Frontal cortex (tissue), 3 donors: ENCODE measurements at regions not wholly inside any gene's neighbourhood (a gene's known extent, or its start where the extent isn't known, plus 50 kb on each side); places are given as distances from the start of the nearest gene placed in this dataset.

Experiments used
- DNase-seq, 2 donors: peaks; one replicate each; pipeline ENCODE4 v3.0.0; 2012; ENCODE audit warnings: low spot score in 2 of 2
- FAIRE-seq: peaks from 2 replicates; lab custom pipeline; 2012; peaks lifted over from hg19 to GRCh38; lab: Jason Lieb, UNC
- donor health status: control.
- donor health status: control.
- donor health status: control.

GRCh38 chr6:91433660-91434534 is 847.0 kb upstream of the MAP3K7 start:
- FAIRE-seq (no peak), DNase-seq (no peak)

- DNase-seq (no peak), FAIRE-seq (no peak)
Measured at GRCh38 chr6:91428953-91429560, 842.2 kb upstream of the MAP3K7 start.

- no peak for DNase-seq
- FAIRE-seq: no peak
Measured at GRCh38 chr6:91428296-91428695, 841.4 kb upstream of the MAP3K7 start.

- FAIRE-seq (no peak), DNase-seq (no peak)
Measured at GRCh38 chr6:91420243-91420642, 833.4 kb upstream of the MAP3K7 start.

GRCh38 chr6:91415031-91415605 is 828.2 kb upstream of the MAP3K7 start:
- no peak for FAIRE-seq
- no peak for DNase-seq

- FAIRE-seq (no peak), DNase-seq (no peak)
Measured at GRCh38 chr6:91412532-91412931, 825.7 kb upstream of the MAP3K7 start.

GRCh38 chr6:91407706-91408105 is 820.8 kb upstream of the MAP3K7 start:
- FAIRE-seq: no peak
- DNase-seq: no peak

- DNase-seq (no peak), FAIRE-seq (no peak)
Measured at GRCh38 chr6:91392951-91393350, 806.1 kb upstream of the MAP3K7 start.

GRCh38 chr6:91387290-91388059 is 800.6 kb upstream of the MAP3K7 start:
- FAIRE-seq (no peak), DNase-seq (no peak)

- FAIRE-seq (no peak), DNase-seq (no peak)
Measured at GRCh38 chr6:91386204-91386603, 799.3 kb upstream of the MAP3K7 start.

- no peak for FAIRE-seq
Measured at GRCh38 chr6:91383207-91383606, 796.3 kb upstream of the MAP3K7 start.

GRCh38 chr6:91376686-91377085 is 789.8 kb upstream of the MAP3K7 start:
- FAIRE-seq: no peak
- no peak for DNase-seq

More at GRCh38 chr6:91383207-91383606, 796.3 kb upstream of the MAP3K7 start:
- DNase-seq: no peak

- FAIRE-seq (no peak), DNase-seq (no peak)
Measured at GRCh38 chr6:91366781-91367180, 779.9 kb upstream of the MAP3K7 start.

- FAIRE-seq (no peak), DNase-seq (no peak)
Measured at GRCh38 chr6:91358986-91359385, 772.1 kb upstream of the MAP3K7 start.

GRCh38 chr6:91352878-91353277 is 766.0 kb upstream of the MAP3K7 start:
- no peak for DNase-seq
- no peak for FAIRE-seq

GRCh38 chr6:91352321-91352720 is 765.4 kb upstream of the MAP3K7 start:
- FAIRE-seq: no peak

GRCh38 chr6:91350146-91350908 is 763.5 kb upstream of the MAP3K7 start:
- DNase-seq: no peak
- FAIRE-seq: no peak

More at GRCh38 chr6:91352321-91352720, 765.4 kb upstream of the MAP3K7 start:
- no peak for DNase-seq

- FAIRE-seq (no peak), DNase-seq (no peak)
Measured at GRCh38 chr6:91341473-91341872, 754.6 kb upstream of the MAP3K7 start.

GRCh38 chr6:91340896-91341395 is 754.1 kb upstream of the MAP3K7 start:
- FAIRE-seq: no peak
- DNase-seq: no peak
